ENCODE measurements at regions not wholly inside any gene's neighbourhood (a gene's known extent, or its start where the extent isn't known, plus 50 kb on each side); places are given as distances from the start of the nearest gene placed in this dataset.

DNA sequence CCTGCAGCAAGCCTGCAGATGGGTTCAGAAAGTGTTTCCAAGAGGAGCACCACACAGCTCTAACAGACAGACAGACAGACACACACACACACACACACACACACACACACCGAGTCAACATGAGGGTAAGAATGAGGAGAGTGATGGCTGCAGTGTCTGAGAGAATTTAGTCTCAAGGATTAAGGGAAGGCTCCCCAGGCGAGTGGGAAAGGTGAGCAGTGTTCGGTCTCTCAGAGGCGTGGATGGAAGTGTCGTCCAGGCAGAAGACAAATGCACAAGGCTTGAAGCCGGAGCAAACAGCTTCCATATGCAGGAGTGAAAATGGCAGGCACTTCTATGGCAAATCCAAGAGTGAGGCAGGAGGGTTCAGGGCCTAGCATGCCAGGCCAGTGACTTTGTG, 770.1 kb downstream of the KCNJ18 start:
- DNase-seq (ENCODE audit: extremely low spot score), result no peak
- ChIA-PET POLR2A (no interaction called here), CTCF (no interaction called here)
- no peak for TF ChIP-seq CTBP1 (IDR thresholded peaks at IDR 0.05; ENCODE audit: borderline replicate concordance)
- no peak for TF ChIP-seq TARDBP (IDR thresholded peaks at IDR 0.05)
- no peak for TF ChIP-seq SP1 (IDR thresholded peaks at IDR 0.05)
- TF ChIP-seq FOXM1 (IDR thresholded peaks at IDR 0.05; ENCODE audit: borderline replicate concordance), result no peak
- no peak for TF ChIP-seq FOXK2 (IDR thresholded peaks at IDR 0.05)
- TF ChIP-seq HDGF (IDR thresholded peaks at IDR 0.05; ENCODE audit: borderline replicate concordance), result no peak
- no peak for TF ChIP-seq ARNT (IDR thresholded peaks at IDR 0.05)
- no peak for TF ChIP-seq FOXA1 (IDR thresholded peaks at IDR 0.05)
- no peak for TF ChIP-seq ZNF384 (IDR thresholded peaks at IDR 0.05)
- TF ChIP-seq ELF4 (IDR thresholded peaks at IDR 0.05), result no peak
- TF ChIP-seq L3MBTL2 (conservative IDR thresholded peaks at IDR 0.05), result no peak
- no peak for TF ChIP-seq BHLHE40 (IDR thresholded peaks at IDR 0.05; ENCODE audit: borderline replicate concordance)
- no peak for TF ChIP-seq SUZ12 (IDR thresholded peaks at IDR 0.05)
- TF ChIP-seq, protein P1, sequence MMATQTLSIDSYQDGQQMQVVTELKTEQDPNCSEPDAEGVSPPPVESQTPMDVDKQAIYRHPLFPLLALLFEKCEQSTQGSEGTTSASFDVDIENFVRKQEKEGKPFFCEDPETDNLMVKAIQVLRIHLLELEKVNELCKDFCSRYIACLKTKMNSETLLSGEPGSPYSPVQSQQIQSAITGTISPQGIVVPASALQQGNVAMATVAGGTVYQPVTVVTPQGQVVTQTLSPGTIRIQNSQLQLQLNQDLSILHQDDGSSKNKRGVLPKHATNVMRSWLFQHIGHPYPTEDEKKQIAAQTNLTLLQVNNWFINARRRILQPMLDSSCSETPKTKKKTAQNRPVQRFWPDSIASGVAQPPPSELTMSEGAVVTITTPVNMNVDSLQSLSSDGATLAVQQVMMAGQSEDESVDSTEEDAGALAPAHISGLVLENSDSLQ (IDR thresholded peaks at IDR 0.05), result no peak
- no peak for TF ChIP-seq LEF1 (IDR thresholded peaks at IDR 0.05; ENCODE audit: borderline replicate concordance)
- TF ChIP-seq NFRKB (IDR thresholded peaks at IDR 0.05), result no peak

DNA sequence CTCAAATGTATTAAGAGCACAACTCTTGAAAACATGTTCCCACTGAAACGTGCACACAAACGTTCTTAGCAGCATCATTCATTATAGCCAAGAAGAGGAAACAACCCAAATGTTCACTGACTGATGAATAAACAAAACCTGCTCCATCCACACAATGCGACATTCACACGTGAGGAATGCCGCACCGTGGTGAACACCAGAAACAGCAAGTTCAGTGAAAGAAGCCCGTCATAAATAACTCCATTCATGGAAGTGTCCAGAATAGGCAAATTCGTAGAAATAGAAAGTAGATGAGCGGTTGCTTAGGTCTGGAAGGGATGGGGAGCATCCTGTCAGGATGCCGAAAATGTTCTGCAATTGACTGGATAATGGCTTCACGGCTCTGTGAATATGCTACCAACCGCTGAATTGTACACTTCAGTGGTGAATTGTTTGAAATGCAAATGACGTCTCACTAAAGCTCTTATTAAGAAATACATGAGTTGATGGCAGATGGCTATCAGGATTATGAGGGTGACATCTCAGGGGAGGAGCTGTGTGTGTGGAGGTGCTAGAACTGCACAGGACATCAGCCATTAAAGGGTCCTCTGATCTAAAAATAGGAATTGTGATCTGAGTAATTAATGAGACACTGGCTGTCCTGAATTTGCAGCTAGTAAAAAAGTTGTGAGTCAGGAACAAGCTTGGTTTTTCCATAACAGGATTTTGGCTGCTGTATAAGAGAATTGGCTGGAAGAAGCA, 771.0 kb downstream of the KCNJ18 start:
- no peak for TF ChIP-seq L3MBTL2 (conservative IDR thresholded peaks at IDR 0.05)
- TF ChIP-seq CTBP1 (IDR thresholded peaks at IDR 0.05; ENCODE audit: borderline replicate concordance), result no peak
- no peak for TF ChIP-seq ARNT (IDR thresholded peaks at IDR 0.05)
- no peak for TF ChIP-seq HDGF (IDR thresholded peaks at IDR 0.05; ENCODE audit: borderline replicate concordance)
- no peak for TF ChIP-seq NFRKB (IDR thresholded peaks at IDR 0.05)
- TF ChIP-seq BHLHE40 (IDR thresholded peaks at IDR 0.05; ENCODE audit: borderline replicate concordance), result no peak
- TF ChIP-seq FOXK2 (IDR thresholded peaks at IDR 0.05), result no peak
- no peak for TF ChIP-seq SP1 (IDR thresholded peaks at IDR 0.05)
- TF ChIP-seq ZNF384 (IDR thresholded peaks at IDR 0.05), result no peak
- no peak for TF ChIP-seq FOXA1 (IDR thresholded peaks at IDR 0.05)
- TF ChIP-seq ELF4 (IDR thresholded peaks at IDR 0.05), result no peak
- no peak for TF ChIP-seq SUZ12 (IDR thresholded peaks at IDR 0.05)
- TF ChIP-seq, protein P1 (IDR thresholded peaks at IDR 0.05), result no peak
- no peak for TF ChIP-seq TARDBP (IDR thresholded peaks at IDR 0.05)
- TF ChIP-seq LEF1 (IDR thresholded peaks at IDR 0.05; ENCODE audit: borderline replicate concordance), result no peak
- no peak for TF ChIP-seq FOXM1 (IDR thresholded peaks at IDR 0.05; ENCODE audit: borderline replicate concordance)
- POLR2A ChIA-PET, result no interaction called here
- CTCF ChIA-PET, result no interaction called here
- DNase-seq (ENCODE audit: extremely low spot score), result no peak

DNA sequence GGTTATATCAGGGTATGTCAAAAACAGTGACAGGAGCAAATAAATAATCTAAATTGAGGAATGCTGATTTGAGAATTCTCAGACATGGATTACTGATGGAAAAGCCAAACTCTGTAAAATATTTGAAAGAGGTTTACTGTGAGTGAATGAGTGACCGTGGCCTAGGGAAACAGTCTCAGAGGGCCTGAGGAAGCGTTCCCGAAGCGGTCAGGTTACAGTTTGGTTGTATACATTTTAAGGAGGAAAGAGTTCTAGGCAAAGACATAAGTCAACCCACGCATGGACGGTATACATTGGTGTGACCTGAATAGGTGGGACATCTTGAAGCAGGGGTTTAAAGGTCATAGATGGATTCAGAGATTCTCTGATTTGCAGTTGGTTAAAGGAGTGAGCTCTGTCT, 771.7 kb downstream of the KCNJ18 start:
- TF ChIP-seq CTBP1 (IDR thresholded peaks at IDR 0.05; ENCODE audit: borderline replicate concordance) (no peak), SP1 (IDR thresholded peaks at IDR 0.05) (no peak), FOXM1 (IDR thresholded peaks at IDR 0.05; ENCODE audit: borderline replicate concordance) (no peak)
- no peak for DNase-seq (ENCODE audit: extremely low spot score)
- ChIA-PET POLR2A (no interaction called here), CTCF (no interaction called here)

DNA sequence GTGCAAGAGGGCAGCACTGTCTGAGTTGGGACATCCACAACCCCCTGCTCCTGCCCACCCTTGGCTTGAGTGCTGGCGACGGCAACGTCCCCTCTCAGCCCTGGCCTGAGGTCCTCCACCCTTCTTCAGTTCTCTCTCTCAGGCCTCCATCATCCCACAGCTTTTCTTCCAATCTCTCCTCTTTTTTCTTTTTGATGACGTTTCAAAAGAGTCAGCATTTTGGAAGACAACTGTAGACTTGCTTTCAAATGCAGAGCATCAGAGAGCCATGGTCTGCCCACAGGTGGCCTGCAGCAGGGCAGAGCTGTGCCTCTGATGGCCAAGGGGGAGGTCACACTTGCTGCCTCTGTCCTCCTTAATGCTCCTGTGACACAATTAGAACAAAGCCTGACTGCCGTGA, 775.4 kb downstream of the KCNJ18 start:
- TF ChIP-seq L3MBTL2 (conservative IDR thresholded peaks at IDR 0.05) (no peak), TARDBP (IDR thresholded peaks at IDR 0.05) (no peak), SUZ12 (IDR thresholded peaks at IDR 0.05) (no peak), FOXA1 (IDR thresholded peaks at IDR 0.05) (no peak), SP1 (IDR thresholded peaks at IDR 0.05) (no peak), FOXM1 (IDR thresholded peaks at IDR 0.05; ENCODE audit: borderline replicate concordance) (no peak), ELF4 (IDR thresholded peaks at IDR 0.05) (no peak)
- TF ChIP-seq, protein P1 (IDR thresholded peaks at IDR 0.05), result no peak

DNA sequence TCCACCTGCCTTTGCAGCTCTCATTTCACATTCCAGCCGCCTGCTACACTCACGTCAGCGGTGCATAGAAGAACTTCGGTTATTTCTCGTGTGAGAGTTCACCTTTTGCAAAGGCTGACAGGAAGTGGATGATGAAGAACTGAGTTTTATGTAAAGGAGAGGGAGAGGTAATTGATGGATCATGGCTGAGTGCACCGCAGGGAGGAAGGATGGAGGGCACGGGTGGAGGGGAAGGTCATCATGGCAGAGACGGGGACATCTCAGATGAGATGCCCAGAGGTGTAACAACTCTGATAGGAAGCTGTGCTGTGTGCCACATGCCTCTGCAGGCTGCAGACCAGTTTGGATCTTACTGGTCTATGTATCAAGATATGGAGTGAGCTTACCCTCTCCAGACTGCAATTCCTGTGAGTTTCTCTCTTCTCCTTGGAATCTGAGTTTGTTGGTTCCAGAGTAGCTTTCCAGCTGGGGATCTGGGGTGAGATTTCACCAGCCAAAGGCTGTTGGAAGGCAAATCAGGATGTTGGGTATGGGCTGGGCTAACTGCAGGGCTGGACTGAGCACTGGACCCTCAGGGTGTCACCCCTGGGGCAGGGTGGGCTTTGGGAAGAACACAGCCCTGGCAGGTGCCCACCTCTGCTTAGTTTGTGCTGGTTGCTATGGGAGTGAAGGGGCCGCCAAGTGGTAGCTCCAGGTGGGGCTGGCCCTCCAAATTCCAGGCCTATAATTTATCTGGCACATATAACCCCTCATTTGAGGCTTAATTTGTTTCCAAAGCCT, 777.0 kb downstream of the KCNJ18 start:
- POLR2A ChIA-PET, result no interaction called here
- TF ChIP-seq SP1 (IDR thresholded peaks at IDR 0.05) (no peak), SUZ12 (IDR thresholded peaks at IDR 0.05) (no peak), FOXK2 (IDR thresholded peaks at IDR 0.05) (no peak), ZNF384 (IDR thresholded peaks at IDR 0.05) (no peak), ARNT (IDR thresholded peaks at IDR 0.05) (no peak), ELF4 (IDR thresholded peaks at IDR 0.05) (no peak), NFRKB (IDR thresholded peaks at IDR 0.05) (no peak), HDGF (IDR thresholded peaks at IDR 0.05; ENCODE audit: borderline replicate concordance) (no peak), BHLHE40 (IDR thresholded peaks at IDR 0.05; ENCODE audit: borderline replicate concordance) (no peak), TARDBP (IDR thresholded peaks at IDR 0.05) (no peak), CTBP1 (IDR thresholded peaks at IDR 0.05; ENCODE audit: borderline replicate concordance) (no peak), L3MBTL2 (conservative IDR thresholded peaks at IDR 0.05) (no peak), LEF1 (IDR thresholded peaks at IDR 0.05; ENCODE audit: borderline replicate concordance) (no peak)
- DNase-seq (ENCODE audit: extremely low spot score), result no peak
- CTCF ChIA-PET, result no interaction called here

More for the DNA sequence above, 775.4 kb downstream of the KCNJ18 start:
- POLR2A ChIA-PET, result no interaction called here
- DNase-seq (ENCODE audit: extremely low spot score), result no peak
- CTCF ChIA-PET, result no interaction called here

DNA sequence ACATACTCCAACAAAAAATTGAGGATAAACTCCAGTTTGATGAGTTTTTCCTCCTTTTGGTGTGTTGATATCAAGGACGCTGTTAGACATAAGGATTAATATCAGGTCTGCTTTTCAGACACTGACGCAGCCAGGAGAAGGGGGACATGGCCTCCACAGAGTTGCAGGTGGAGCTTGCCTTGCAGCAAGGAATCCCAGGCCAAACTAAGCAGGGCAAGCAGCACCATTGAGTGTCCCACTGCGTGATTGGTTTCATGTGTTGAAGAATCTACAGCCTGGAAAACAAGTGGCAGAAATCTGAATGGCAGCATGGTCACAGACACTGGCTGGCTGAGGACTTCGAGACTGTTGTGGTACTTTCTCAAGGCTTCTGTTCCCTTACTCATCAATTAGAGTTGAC, 777.6 kb downstream of the KCNJ18 start:
- no peak for DNase-seq (ENCODE audit: extremely low spot score)
- no peak for TF ChIP-seq ELF4 (IDR thresholded peaks at IDR 0.05)
- no peak for TF ChIP-seq ARNT (IDR thresholded peaks at IDR 0.05)
- TF ChIP-seq FOXK2 (IDR thresholded peaks at IDR 0.05), result no peak
- ChIA-PET POLR2A (no interaction called here), CTCF (no interaction called here)

Measured in HEK293T (cell line).